ENCODE measurements at regions not wholly inside any gene's neighbourhood (a gene's known extent, or its start where the extent isn't known, plus 50 kb on each side); places are given as distances from the start of the nearest gene placed in this dataset.
"Not testable (repeated sequence)": the region's sequence is repeated elsewhere in the genome, so short reads cannot be mapped to it uniquely, and the experiment has no call there.

DNA sequence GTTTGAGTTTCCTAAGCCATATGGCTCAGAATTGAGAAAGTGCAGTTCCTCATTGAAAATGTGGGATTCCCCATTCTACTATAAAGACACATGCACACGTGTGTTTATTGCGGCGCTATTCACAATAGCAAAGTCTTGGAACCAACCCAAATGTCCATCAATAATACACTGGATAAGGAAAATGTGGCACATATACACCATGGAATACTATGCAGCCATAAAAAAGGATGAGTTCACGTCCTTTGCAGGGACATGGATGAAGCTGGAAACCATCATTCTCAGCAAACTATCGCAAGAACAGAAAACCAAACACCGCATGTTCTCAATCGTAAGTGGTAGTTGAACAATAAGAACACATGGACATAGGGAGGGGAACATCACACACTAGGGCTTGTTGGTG is 154.8 kb downstream of the SEC23IP start:
- TF ChIP-seq, protein P1, sequence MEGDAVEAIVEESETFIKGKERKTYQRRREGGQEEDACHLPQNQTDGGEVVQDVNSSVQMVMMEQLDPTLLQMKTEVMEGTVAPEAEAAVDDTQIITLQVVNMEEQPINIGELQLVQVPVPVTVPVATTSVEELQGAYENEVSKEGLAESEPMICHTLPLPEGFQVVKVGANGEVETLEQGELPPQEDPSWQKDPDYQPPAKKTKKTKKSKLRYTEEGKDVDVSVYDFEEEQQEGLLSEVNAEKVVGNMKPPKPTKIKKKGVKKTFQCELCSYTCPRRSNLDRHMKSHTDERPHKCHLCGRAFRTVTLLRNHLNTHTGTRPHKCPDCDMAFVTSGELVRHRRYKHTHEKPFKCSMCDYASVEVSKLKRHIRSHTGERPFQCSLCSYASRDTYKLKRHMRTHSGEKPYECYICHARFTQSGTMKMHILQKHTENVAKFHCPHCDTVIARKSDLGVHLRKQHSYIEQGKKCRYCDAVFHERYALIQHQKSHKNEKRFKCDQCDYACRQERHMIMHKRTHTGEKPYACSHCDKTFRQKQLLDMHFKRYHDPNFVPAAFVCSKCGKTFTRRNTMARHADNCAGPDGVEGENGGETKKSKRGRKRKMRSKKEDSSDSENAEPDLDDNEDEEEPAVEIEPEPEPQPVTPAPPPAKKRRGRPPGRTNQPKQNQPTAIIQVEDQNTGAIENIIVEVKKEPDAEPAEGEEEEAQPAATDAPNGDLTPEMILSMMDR (IDR thresholded peaks at IDR 0.05) = not testable (repeated sequence)
- not testable (repeated sequence) for TF ChIP-seq TCF7L2 (IDR thresholded peaks at IDR 0.05; ENCODE audit: low read depth, low read length)
- TF ChIP-seq, protein P2, sequence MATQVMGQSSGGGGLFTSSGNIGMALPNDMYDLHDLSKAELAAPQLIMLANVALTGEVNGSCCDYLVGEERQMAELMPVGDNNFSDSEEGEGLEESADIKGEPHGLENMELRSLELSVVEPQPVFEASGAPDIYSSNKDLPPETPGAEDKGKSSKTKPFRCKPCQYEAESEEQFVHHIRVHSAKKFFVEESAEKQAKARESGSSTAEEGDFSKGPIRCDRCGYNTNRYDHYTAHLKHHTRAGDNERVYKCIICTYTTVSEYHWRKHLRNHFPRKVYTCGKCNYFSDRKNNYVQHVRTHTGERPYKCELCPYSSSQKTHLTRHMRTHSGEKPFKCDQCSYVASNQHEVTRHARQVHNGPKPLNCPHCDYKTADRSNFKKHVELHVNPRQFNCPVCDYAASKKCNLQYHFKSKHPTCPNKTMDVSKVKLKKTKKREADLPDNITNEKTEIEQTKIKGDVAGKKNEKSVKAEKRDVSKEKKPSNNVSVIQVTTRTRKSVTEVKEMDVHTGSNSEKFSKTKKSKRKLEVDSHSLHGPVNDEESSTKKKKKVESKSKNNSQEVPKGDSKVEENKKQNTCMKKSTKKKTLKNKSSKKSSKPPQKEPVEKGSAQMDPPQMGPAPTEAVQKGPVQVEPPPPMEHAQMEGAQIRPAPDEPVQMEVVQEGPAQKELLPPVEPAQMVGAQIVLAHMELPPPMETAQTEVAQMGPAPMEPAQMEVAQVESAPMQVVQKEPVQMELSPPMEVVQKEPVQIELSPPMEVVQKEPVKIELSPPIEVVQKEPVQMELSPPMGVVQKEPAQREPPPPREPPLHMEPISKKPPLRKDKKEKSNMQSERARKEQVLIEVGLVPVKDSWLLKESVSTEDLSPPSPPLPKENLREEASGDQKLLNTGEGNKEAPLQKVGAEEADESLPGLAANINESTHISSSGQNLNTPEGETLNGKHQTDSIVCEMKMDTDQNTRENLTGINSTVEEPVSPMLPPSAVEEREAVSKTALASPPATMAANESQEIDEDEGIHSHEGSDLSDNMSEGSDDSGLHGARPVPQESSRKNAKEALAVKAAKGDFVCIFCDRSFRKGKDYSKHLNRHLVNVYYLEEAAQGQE (IDR thresholded peaks at IDR 0.05; ENCODE audit: insufficient read depth in 1 of 2, low read depth in 2 of 2, low read length in 1 of 2) = not testable (repeated sequence)
